Gastroesophageal sphincter (tissue), 3 donors: ENCODE measurements at regions not wholly inside any gene's neighbourhood (a gene's known extent, or its start where the extent isn't known, plus 50 kb on each side); places are given as distances from the start of the nearest gene placed in this dataset.

Source experiments
- EP300 ChIP-seq: sonication (generic); formaldehyde crosslinking; IDR thresholded peaks from one replicate; pipeline ENCODE4 v1.6.1; 2017; ENCODE audit warnings: antibody characterized with exemption, mild to moderate bottlenecking
- POLR2A ChIP-seq, 2 donors: fragments of 450-650 bp; IDR thresholded peaks; one replicate each; pipeline ENCODE4 v1.6.1; 2017; ENCODE audit warnings: antibody characterized with exemption in 2 of 2, mild to moderate bottlenecking in 2 of 2, moderate library complexity in 1 of 2
- POLR2AphosphoS5 ChIP-seq: sonication (generic); formaldehyde crosslinking; IDR thresholded peaks from one replicate; pipeline ENCODE4 v1.6.1; 2017; ENCODE audit warnings: antibody characterized with exemption
- TF ChIP-seq, protein P1 (sequence below), 4 experiments: fragments of 200-600 bp in 2 of 4; fragments of 450-650 bp in 2 of 4; sonication (generic) in 1 of 4; IDR thresholded peaks; one replicate each; pipeline ENCODE4 v1.5.1; 2017 to 2019; ENCODE audit warnings: antibody characterized with exemption in 4 of 4, mild to moderate bottlenecking in 2 of 4, moderate library complexity in 2 of 4

DNA sequence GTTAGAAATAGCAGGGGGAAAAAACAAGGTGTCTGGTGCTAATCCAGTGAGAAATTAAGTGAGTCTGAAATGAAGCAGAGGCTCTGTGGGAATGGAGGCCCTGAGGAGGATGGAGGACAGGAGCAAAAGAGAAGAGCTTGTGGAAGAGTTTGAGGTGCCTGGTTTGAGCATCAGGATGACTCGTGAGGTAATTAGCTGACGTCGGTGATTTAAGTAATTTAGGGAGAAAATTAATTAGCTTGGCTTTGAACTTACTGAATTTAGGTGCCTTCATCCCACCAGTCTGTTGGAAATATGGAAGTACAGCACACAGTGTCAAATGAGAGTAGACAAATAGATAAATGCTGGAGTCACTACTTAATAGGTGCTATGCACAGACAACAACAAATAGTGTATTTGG is 103.0 kb upstream of the CDH6 start:
- TF ChIP-seq, protein P1, sequence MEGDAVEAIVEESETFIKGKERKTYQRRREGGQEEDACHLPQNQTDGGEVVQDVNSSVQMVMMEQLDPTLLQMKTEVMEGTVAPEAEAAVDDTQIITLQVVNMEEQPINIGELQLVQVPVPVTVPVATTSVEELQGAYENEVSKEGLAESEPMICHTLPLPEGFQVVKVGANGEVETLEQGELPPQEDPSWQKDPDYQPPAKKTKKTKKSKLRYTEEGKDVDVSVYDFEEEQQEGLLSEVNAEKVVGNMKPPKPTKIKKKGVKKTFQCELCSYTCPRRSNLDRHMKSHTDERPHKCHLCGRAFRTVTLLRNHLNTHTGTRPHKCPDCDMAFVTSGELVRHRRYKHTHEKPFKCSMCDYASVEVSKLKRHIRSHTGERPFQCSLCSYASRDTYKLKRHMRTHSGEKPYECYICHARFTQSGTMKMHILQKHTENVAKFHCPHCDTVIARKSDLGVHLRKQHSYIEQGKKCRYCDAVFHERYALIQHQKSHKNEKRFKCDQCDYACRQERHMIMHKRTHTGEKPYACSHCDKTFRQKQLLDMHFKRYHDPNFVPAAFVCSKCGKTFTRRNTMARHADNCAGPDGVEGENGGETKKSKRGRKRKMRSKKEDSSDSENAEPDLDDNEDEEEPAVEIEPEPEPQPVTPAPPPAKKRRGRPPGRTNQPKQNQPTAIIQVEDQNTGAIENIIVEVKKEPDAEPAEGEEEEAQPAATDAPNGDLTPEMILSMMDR (IDR thresholded peaks at IDR 0.05): no peak
- TF ChIP-seq POLR2A (IDR thresholded peaks at IDR 0.05) (no peak), POLR2AphosphoS5 (no peak), EP300 (no peak)
